ENCODE measurements at regions not wholly inside any gene's neighbourhood (a gene's known extent, or its start where the extent isn't known, plus 50 kb on each side); places are given as distances from the start of the nearest gene placed in this dataset.
"Not testable (repeated sequence)": the region's sequence is repeated elsewhere in the genome, so short reads cannot be mapped to it uniquely, and the experiment has no call there.

- DNase-seq, result no peak
These were observed 756.5 kb upstream of the LRRTM1 start for GRCh38 chr2:81061016-81061415.

- DNase-seq, result no peak
These were observed 746.1 kb upstream of the LRRTM1 start for GRCh38 chr2:81050580-81051095.

- no peak for DNase-seq
These were observed 739.1 kb upstream of the LRRTM1 start for GRCh38 chr2:81043681-81044080.

- DNase-seq, result no peak
These were observed 702.6 kb upstream of the LRRTM1 start for GRCh38 chr2:81007104-81007503.

GRCh38 chr2:81002906-81003305 is 698.4 kb upstream of the LRRTM1 start:
- DNase-seq, result no peak

GRCh38 chr2:80987466-80987865 is 682.9 kb upstream of the LRRTM1 start:
- DNase-seq, result no peak

- no peak for DNase-seq
These were observed 665.3 kb upstream of the LRRTM1 start for GRCh38 chr2:80969900-80970299.

GRCh38 chr2:80968450-80968849 is 663.9 kb upstream of the LRRTM1 start:
- no peak for DNase-seq

- DNase-seq, result no peak
These were observed 643.1 kb upstream of the LRRTM1 start for GRCh38 chr2:80947601-80948130.

GRCh38 chr2:80943487-80943886 is 638.9 kb upstream of the LRRTM1 start:
- DNase-seq, result no peak

GRCh38 chr2:80942766-80943165 is 638.2 kb upstream of the LRRTM1 start:
- DNase-seq, result no peak

- no peak for DNase-seq
These were observed 633.9 kb upstream of the LRRTM1 start for GRCh38 chr2:80938463-80938862.

GRCh38 chr2:80931820-80932219 is 627.3 kb upstream of the LRRTM1 start:
- not testable (repeated sequence) for DNase-seq

- DNase-seq, result no peak
These were observed 626.2 kb upstream of the LRRTM1 start for GRCh38 chr2:80930777-80931176.

GRCh38 chr2:80926168-80926567 is 621.6 kb upstream of the LRRTM1 start:
- DNase-seq, result no peak

GRCh38 chr2:80896576-80896975 is 592.0 kb upstream of the LRRTM1 start:
- DNase-seq, result no peak

GRCh38 chr2:80894486-80894885 is 589.9 kb upstream of the LRRTM1 start:
- DNase-seq, result no peak

GRCh38 chr2:80893711-80894110 is 589.2 kb upstream of the LRRTM1 start:
- no peak for DNase-seq

- no peak for DNase-seq
These were observed 584.5 kb upstream of the LRRTM1 start for GRCh38 chr2:80889009-80889408.

GRCh38 chr2:80887841-80888378 is 583.4 kb upstream of the LRRTM1 start:
- DNase-seq, result no peak

GRCh38 chr2:80874374-80874773 is 569.8 kb upstream of the LRRTM1 start:
- no peak for DNase-seq

- DNase-seq, result no peak
These were observed 565.4 kb upstream of the LRRTM1 start for GRCh38 chr2:80869858-80870438.

GRCh38 chr2:80863147-80863714 is 558.7 kb upstream of the LRRTM1 start:
- no peak for DNase-seq

- no peak for DNase-seq
These were observed 554.4 kb upstream of the LRRTM1 start for GRCh38 chr2:80858965-80859364.
